Fibroblast of villous mesenchyme (primary cell): ENCODE measurements at regions not wholly inside any gene's neighbourhood (a gene's known extent, or its start where the extent isn't known, plus 50 kb on each side); places are given as distances from the start of the nearest gene placed in this dataset.

ENCODE experiments used
- DNase-seq: peaks from one replicate; pipeline ENCODE4 v3.0.0-alpha.2; 2010; ENCODE audit warnings: low read depth
- H3K4me3 ChIP-seq: 2 replicates; pipeline ENCODE4 v1.5.1; 2011; ENCODE audit warnings: low read depth, mild to moderate bottlenecking, low read length
- TF ChIP-seq, protein P1 (sequence below): IDR thresholded peaks from 2 replicates; pipeline ENCODE4 v1.5.1; 2012; ENCODE audit warnings: low read depth, mild to moderate bottlenecking, low read length; ENCODE audit not compliant: insufficient read depth

DNA sequence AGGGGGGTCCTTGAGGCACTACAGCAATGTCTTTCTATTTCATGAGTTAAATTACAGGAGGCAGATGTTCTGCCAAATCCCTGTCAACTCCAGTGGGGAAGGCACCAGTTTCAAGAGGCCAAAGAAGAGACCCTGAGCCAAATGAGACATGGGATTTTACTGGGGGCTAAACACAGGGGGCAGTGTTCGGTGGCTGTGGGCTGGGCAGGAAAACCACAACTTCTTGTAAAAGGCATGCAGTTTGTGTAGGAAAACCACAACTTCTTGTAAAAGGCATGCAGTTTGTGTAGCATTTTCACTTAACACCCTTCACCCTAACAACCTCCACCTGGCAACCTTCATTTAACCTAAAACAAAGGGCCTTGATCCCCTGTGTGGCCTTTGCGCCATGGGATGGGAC lies 61.0 kb downstream of the POLR2M start:
- TF ChIP-seq, protein P1, sequence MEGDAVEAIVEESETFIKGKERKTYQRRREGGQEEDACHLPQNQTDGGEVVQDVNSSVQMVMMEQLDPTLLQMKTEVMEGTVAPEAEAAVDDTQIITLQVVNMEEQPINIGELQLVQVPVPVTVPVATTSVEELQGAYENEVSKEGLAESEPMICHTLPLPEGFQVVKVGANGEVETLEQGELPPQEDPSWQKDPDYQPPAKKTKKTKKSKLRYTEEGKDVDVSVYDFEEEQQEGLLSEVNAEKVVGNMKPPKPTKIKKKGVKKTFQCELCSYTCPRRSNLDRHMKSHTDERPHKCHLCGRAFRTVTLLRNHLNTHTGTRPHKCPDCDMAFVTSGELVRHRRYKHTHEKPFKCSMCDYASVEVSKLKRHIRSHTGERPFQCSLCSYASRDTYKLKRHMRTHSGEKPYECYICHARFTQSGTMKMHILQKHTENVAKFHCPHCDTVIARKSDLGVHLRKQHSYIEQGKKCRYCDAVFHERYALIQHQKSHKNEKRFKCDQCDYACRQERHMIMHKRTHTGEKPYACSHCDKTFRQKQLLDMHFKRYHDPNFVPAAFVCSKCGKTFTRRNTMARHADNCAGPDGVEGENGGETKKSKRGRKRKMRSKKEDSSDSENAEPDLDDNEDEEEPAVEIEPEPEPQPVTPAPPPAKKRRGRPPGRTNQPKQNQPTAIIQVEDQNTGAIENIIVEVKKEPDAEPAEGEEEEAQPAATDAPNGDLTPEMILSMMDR = no peak
- no peak for DNase-seq
- H3K4me3 ChIP-seq = no peak overlapping the region

DNA sequence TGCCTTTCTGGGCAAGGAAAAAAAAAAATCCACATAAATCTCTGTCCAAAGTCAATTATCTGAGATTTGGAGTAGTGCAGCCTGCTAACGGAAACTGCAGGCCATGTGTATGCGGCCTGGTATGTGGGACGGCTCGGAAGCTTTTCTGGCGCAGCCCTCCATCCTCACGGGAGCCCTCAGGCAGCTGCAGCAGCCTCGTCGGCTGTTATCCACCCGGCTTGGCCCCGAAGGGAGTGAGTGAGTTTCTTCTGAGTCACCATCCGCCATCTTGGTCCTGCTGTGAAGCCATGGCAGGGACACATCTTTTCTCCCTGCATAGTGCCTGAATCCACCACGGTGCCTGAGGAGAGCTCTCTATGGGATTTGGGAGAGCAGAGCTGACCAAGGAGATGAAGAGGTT lies 62.8 kb downstream of the POLR2M start:
- H3K4me3 ChIP-seq = no peak overlapping the region
- peak; percentile 36 for DNase-seq
- TF ChIP-seq, protein P1 = no peak

DNA sequence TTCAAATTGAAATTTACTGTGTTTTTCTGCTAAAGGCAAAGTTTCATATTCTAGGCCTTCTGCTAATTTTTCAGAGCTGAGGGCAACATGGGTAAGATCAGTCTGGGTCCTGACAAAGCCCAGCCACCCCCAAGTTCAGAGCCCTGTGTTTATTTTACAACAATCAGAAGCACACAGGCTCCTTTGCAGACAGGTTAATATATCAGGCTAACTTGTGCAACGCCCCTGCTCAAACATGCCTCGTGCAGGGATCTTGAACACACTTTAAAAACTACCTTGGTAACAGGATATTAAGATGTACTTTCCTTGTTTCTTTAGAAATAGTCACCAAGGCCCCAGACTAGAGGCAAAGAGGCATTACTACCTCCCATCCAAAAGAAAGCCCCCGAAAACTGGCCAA lies 64.0 kb downstream of the POLR2M start:
- DNase-seq = no peak
- no peak overlapping the region for H3K4me3 ChIP-seq
- TF ChIP-seq, protein P1 = no peak

DNA sequence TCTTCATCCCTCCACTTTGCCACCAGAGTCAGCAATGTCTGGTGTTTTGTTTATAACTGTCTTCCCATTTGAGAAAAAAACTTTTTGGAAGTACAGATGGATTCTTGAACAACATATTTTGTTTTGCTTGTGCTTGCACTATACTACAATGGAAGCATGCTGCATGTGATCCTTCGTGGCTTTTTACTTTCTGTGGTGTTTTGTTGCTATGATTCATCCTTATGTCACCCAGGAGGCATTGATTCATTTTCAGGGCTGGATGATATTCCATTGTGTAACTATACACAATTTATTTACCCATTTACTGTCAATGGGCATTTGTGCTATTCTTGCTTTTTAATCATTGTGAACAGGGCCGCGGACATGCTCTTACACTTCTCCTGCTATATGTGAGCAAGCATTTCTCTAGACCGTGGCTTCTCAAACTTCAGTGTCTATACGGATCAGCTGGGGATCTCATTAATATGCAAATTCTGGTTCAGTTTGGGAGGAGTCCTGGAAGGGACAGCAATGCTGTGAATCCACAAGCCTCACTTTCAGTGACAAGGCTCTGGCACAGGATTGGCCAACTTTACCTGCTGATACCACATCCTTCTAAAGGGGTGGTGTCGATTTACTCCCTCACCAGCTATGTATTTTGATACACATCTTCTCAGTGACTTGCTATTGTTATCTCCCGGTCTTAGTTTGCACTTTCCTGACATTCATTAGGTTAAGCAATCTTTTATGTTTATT lies 65.9 kb downstream of the POLR2M start:
- no peak overlapping the region for H3K4me3 ChIP-seq
- TF ChIP-seq, protein P1 = no peak
- peak; percentile 22 for DNase-seq

DNA sequence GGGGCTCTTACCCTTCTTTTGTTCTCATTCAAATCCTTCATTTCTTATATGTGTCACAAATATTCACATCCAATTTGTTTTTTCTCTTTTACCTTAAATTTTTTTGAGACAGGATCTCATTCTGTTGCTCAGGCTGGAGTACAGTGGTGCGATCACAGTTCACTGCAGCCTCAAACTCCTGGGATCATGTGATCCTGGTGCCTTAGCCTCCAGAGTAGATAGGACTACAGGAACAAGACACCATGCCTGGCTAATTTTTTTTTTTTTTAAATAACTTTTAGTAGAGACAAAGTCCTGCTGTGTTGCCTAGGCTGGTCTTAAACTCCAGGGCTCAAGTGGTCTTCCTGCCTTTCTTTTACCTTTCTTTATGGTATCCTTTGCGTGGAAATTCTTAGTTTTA lies 66.5 kb downstream of the POLR2M start:
- H3K4me3 ChIP-seq = no peak overlapping the region
- TF ChIP-seq, protein P1 = no peak
- no peak for DNase-seq

DNA sequence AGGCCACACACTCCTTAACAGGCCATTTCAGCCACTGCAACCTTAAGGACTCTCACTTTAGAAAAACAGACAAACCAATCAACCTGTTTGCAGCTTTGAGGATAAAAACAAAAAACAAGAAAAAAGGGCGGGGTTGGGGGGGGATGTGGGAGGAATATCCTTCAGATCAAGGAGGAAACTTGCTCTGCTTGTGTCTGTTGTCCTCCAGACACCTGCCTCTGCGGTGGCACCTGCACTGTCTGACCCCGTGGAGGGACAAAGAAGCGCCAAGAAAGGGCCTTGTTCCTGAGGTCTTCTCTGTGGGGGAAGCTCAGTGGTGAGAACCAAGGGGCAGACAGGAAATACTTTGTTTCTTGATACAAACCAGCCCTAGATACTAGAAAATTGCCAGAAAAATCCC lies 70.5 kb downstream of the POLR2M start:
- TF ChIP-seq, protein P1 = no peak
- DNase-seq = no peak
- no peak overlapping the region for H3K4me3 ChIP-seq

DNA sequence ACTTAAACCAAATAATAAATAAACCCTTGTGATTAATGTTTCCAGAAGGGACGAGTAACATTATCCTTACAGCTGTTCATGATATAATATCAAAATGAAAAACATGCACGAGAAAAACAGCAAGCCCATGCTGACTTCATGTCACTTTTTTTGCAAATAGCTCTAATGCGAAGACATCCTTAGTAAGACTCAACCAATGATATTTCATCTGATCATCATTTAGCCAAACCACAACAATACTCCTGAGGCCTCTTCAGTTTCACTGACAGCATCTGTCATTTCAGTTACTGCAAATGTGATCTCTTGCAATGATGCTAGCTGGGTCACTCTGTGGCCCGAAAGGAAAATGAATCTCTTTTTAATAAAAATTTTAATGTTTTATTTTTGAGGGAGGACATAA lies 74.0 kb downstream of the POLR2M start:
- TF ChIP-seq, protein P1 = no peak
- no peak for DNase-seq
- H3K4me3 ChIP-seq = no peak overlapping the region
